Left lung (tissue), 4 donors: ENCODE measurements at regions not wholly inside any gene's neighbourhood (a gene's known extent, or its start where the extent isn't known, plus 50 kb on each side); places are given as distances from the start of the nearest gene placed in this dataset.
A peak's percentile ranks its signal among the peaks of the same experiment; 100 is the strongest.

Source experiments
- ATAC-seq: fragments of 200-7000 bp; cut with Tn5 transposase; one replicate; pipeline ENCODE4 v1.9.1; 2020; ENCODE audit warnings: moderate library complexity
- DNase-seq, 4 donors: peaks; one replicate each; pipeline ENCODE4 v3.0.0-alpha.2; 2013 to 2020
- H3K27ac ChIP-seq, 2 donors: fragments of 200-600 bp; sonication (generic) in 1 of 2; one replicate each; pipeline versions ENCODE4 v1.5.0 to v1.8.0; 2020 to 2021
- H3K27me3 ChIP-seq, 2 donors: fragments of 200-600 bp; sonication (generic) in 1 of 2; one replicate each; pipeline versions ENCODE4 v1.5.0 to v1.8.0; 2020 to 2021
- H3K36me3 ChIP-seq, 2 donors: fragments of 200-600 bp; sonication (generic) in 1 of 2; one replicate each; pipeline versions ENCODE4 v1.5.0 to v1.8.0; 2020 to 2021
- H3K4me1 ChIP-seq, 2 donors: fragments of 200-600 bp; one replicate each; pipeline ENCODE4 v1.8.0; 2021
- H3K4me3 ChIP-seq, 2 donors: fragments of 200-600 bp; sonication (generic) in 1 of 2; one replicate each; pipeline versions ENCODE4 v1.5.0 to v1.8.0; 2020 to 2021; ENCODE audit warnings: mild to moderate bottlenecking in 1 of 2
- H3K9me3 ChIP-seq, 2 donors: fragments of 200-600 bp; sonication (generic) in 1 of 2; one replicate each; pipeline versions ENCODE4 v1.5.0 to v1.8.0; 2020 to 2021
- intact Hi-C, 2 donors: fragments of 100-400 bp; cut with DNase I; formaldehyde crosslinking; loops; one replicate each; pipeline versions ENCODE4 v1.11.2 to v1.14.2; 2022
- TF ChIP-seq, protein P1 (sequence below), 2 donors: fragments of 200-600 bp; sonication (generic) in 1 of 2; IDR thresholded peaks; one replicate each; pipeline versions ENCODE4 v1.5.0 to v1.8.0; 2021; ENCODE audit warnings: antibody characterized with exemption in 2 of 2
- donor health status: DM: no; HTN: yes; CAD: no.
- donor health status: DM: no; HTN: no; CAD: no.

- intact Hi-C loops: no loop called here
- H3K4me3 ChIP-seq: no peak overlapping the region
- ATAC-seq: no peak
Measured at GRCh38 chr1:5317391-5317790, 663.0 kb downstream of the AJAP1 start.

GRCh38 chr1:5312862-5313261, 658.5 kb downstream of the AJAP1 start:
- peak in 3 of 4 donors; percentile 8 to 72 (median 54) for DNase-seq
- Histone ChIP-seq H3K27ac (no peak overlapping the region), H3K9me3 (no peaks in the 10 kb centered on the region), H3K4me3 (no peak overlapping the region), H3K4me1 (no peaks in the 10 kb centered on the region), H3K27me3 (peaks cover 0 to 11% of the 10 kb centered on the region in 2 donors), H3K36me3 (no peaks in the 10 kb centered on the region)
- TF ChIP-seq, protein P1, sequence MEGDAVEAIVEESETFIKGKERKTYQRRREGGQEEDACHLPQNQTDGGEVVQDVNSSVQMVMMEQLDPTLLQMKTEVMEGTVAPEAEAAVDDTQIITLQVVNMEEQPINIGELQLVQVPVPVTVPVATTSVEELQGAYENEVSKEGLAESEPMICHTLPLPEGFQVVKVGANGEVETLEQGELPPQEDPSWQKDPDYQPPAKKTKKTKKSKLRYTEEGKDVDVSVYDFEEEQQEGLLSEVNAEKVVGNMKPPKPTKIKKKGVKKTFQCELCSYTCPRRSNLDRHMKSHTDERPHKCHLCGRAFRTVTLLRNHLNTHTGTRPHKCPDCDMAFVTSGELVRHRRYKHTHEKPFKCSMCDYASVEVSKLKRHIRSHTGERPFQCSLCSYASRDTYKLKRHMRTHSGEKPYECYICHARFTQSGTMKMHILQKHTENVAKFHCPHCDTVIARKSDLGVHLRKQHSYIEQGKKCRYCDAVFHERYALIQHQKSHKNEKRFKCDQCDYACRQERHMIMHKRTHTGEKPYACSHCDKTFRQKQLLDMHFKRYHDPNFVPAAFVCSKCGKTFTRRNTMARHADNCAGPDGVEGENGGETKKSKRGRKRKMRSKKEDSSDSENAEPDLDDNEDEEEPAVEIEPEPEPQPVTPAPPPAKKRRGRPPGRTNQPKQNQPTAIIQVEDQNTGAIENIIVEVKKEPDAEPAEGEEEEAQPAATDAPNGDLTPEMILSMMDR (IDR thresholded peaks at IDR 0.05): no peak
- peak; percentile 97 for ATAC-seq
- intact Hi-C loops: no loop called here

More at GRCh38 chr1:5317391-5317790, 663.0 kb downstream of the AJAP1 start:
- Histone ChIP-seq H3K27ac (no peak overlapping the region), H3K9me3 (peaks cover 0 to 2% of the 10 kb centered on the region in 2 donors), H3K36me3 (no peaks in the 10 kb centered on the region), H3K27me3 (peaks cover 0 to 11% of the 10 kb centered on the region in 2 donors), H3K4me1 (no peaks in the 10 kb centered on the region)
- no peak for DNase-seq
- TF ChIP-seq, protein P1 (IDR thresholded peaks at IDR 0.05): no peak

DNA sequence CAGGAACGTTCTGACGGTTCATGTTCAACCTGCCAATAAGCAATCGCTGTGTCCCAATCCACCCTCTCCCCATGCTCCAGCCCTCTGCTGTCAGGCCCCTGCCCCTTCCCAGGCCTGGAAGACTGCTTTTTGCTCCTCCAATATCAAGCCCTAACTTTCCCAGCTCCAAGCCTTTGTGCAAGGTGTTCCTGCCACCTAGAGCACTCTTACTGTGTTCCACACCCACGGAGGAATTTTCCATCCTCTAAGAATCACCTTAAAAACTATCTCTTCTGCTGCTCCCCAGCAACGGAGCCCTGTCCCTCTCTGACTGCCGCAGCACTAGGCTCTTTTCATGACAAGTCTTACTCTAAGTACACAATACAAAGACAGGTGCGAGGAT, 657.9 kb downstream of the AJAP1 start:
- TF ChIP-seq, protein P1 (IDR thresholded peaks at IDR 0.05): no peak
- intact Hi-C loops: no loop called here
- Histone ChIP-seq H3K27ac (no peak overlapping the region), H3K4me3 (no peak overlapping the region), H3K36me3 (no peaks in the 10 kb centered on the region), H3K4me1 (no peaks in the 10 kb centered on the region), H3K27me3 (peaks cover 0 to 7% of the 10 kb centered on the region in 2 donors), H3K9me3 (no peaks in the 10 kb centered on the region)
- DNase-seq (no peak), ATAC-seq (no peak)

DNA sequence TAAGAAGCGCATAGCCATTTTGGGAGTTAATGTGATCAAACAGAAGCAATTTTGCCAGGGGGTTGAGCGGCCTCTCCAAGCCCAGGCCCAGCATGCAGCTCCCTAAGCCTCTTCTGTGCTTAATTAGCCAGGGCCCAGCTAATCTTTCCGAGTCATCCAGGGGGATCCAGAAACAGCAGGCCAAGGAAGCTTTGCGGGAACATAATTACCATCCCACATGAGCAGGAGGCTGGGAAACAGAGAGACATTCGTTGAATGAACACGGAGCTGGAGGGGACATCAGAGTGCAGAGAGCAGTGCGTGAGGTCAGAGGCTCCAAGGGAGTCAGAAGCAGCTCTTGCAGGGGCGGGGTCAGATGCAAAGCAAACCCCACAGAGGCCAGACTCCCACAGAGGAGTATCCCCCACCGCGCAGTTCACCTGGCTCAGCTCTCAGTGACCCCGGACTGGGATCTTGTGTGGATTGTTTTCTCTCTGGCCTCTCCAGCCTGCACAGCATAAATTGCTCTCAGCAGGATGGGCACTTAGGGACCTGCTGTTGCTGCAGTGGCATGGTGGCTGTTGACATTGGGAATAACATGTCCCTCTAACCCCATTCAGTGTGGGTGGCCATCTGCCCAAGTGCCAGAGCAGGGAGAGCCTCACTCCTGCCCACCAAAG, 657.4 kb downstream of the AJAP1 start:
- intact Hi-C loops: no loop called here

DNA sequence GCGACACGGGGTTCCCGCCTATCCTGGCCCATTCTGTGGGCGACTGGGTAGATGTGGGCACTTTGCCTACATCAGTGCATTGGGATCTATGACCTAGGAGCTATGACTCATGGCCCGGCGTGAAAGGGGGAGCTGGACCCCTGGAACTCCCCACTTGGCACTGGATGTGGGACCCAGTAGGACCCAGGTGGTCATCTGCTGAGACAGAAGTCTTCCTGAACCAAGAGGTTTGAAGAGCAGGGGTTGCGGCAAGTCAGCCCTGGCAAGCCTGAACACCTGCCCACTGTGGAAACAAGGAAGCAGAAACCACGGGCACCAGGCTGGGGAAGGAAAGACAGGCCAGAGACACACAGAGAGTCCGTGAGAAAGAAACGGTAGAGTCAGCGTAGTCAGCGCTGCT, 656.7 kb downstream of the AJAP1 start:
- H3K4me1 ChIP-seq: no peaks in the 10 kb centered on the region
- TF ChIP-seq, protein P1 (IDR thresholded peaks at IDR 0.05): no peak
- DNase-seq (no peak), ATAC-seq (no peak)
- peaks cover 0 to 7% of the 10 kb centered on the region in 2 donors for H3K27me3 ChIP-seq
- H3K4me3 ChIP-seq: no peak overlapping the region
- no peak overlapping the region for H3K27ac ChIP-seq
- H3K36me3 ChIP-seq: no peaks in the 10 kb centered on the region
- intact Hi-C loops: no loop called here
- no peaks in the 10 kb centered on the region for H3K9me3 ChIP-seq

More for the DNA sequence above, 657.4 kb downstream of the AJAP1 start:
- no peak for DNase-seq
- H3K4me3 ChIP-seq: no peak overlapping the region
- TF ChIP-seq, protein P1 (IDR thresholded peaks at IDR 0.05): no peak
- ATAC-seq: no peak
- no peaks in the 10 kb centered on the region for H3K9me3 ChIP-seq
- no peak overlapping the region for H3K27ac ChIP-seq
- H3K27me3 ChIP-seq: peaks cover 0 to 7% of the 10 kb centered on the region in 2 donors
- H3K4me1 ChIP-seq: no peaks in the 10 kb centered on the region
- no peaks in the 10 kb centered on the region for H3K36me3 ChIP-seq
